B cell (primary cell): ENCODE measurements at regions not wholly inside any gene's neighbourhood (a gene's known extent, or its start where the extent isn't known, plus 50 kb on each side); places are given as distances from the start of the nearest gene placed in this dataset.

ENCODE experiments used
- ATAC-seq: fragments of 200-7000 bp; cut with Tn5 transposase; one replicate; pipeline ENCODE4 v1.10.0; 2021; ENCODE audit warnings: low read depth, mild to moderate bottlenecking, moderate number of reproducible peaks, moderate library complexity
- CTCF ChIA-PET: fragments of 350-600 bp; sonication (Branson Sonifier 250); formaldehyde crosslinking; loops from one replicate; lab custom pipeline; 2021; ENCODE audit warnings: antibody characterized with exemption, inconsistent platforms; lab: Charles Lee
- POLR2A ChIA-PET: fragments of 350-600 bp; sonication (Branson Sonifier 250); formaldehyde crosslinking; loops from one replicate; lab custom pipeline; 2021; ENCODE audit warnings: antibody characterized with exemption; lab: Charles Lee
- DNase-seq: peaks from one replicate; pipeline ENCODE4 v3.0.0; 2013
- H2AFZ ChIP-seq: 2 replicates; pipeline ENCODE4 v1.6.1; 2012; ENCODE audit warnings: mild to moderate bottlenecking, low read depth, low read length; ENCODE audit not compliant: insufficient read depth, poor library complexity, severe bottlenecking
- H3K27ac ChIP-seq, 2 donors: 1 replicate in 1 of 2; 2 replicates in 1 of 2; pipeline ENCODE4 v1.5.1; 2012 to 2013; ENCODE audit warnings: low read length in 2 of 2, mild to moderate bottlenecking in 2 of 2, moderate library complexity in 1 of 2
- H3K27me3 ChIP-seq, 4 experiments: fragments of 200-600 bp in 1 of 4; sonication (generic) in 1 of 4; replicated peaks in 1 of 4; 1 replicate in 2 of 4; 2 replicates in 2 of 4; pipeline versions ENCODE4 v1.6.1 to v1.7.0; 2013 to 2016; ENCODE audit warnings: low read length in 3 of 4, mild to moderate bottlenecking in 2 of 4, mixed read lengths in 1 of 4, moderate library complexity in 1 of 4; ENCODE audit not compliant: insufficient read depth in 4 of 4, control insufficient read depth in 3 of 4; ENCODE audit errors: control extremely low read depth in 1 of 4
- H3K36me3 ChIP-seq, 2 experiments: replicated peaks in 1 of 2; 1 replicate in 1 of 2; 2 replicates in 1 of 2; pipeline versions ENCODE4 v1.6.1 to v1.7.1; 2013; ENCODE audit warnings: low read length in 1 of 2; ENCODE audit not compliant: insufficient read depth in 2 of 2, control insufficient read depth in 1 of 2; ENCODE audit errors: control extremely low read depth in 1 of 2, extremely low read depth in 1 of 2
- H3K4me1 ChIP-seq, 2 donors: fragments of 200-600 bp in 1 of 2; sonication (generic) in 1 of 2; 1 replicate in 1 of 2; 2 replicates in 1 of 2; pipeline versions ENCODE4 v1.5.1 to v1.6.1; 2013 to 2017; ENCODE audit warnings: low read length in 2 of 2; ENCODE audit not compliant: control insufficient read depth in 2 of 2, insufficient read depth in 2 of 2
- H3K4me2 ChIP-seq: replicated peaks from 2 replicates; pipeline ENCODE3; 2012; ENCODE audit warnings: mild to moderate bottlenecking, low read depth, low read length; ENCODE audit not compliant: poor library complexity, severe bottlenecking
- H3K4me3 ChIP-seq, 5 experiments: fragments of 200-600 bp in 1 of 5; sonication (generic) in 1 of 5; 1 replicate in 3 of 5; 2 replicates in 2 of 5; pipeline versions ENCODE4 v1.5.1 to v1.7.0; 2011 to 2016; ENCODE audit warnings: low read length in 4 of 5, mild to moderate bottlenecking in 4 of 5, low read depth in 2 of 5, control low read depth in 1 of 5, moderate library complexity in 1 of 5; ENCODE audit not compliant: insufficient read depth in 1 of 5; ENCODE audit errors: control extremely low read depth in 1 of 5, extremely low read depth in 1 of 5
- H3K79me2 ChIP-seq: fragments of 200-600 bp; sonication (generic); one replicate; pipeline ENCODE4 v1.6.0; 2016; ENCODE audit warnings: low read length; ENCODE audit not compliant: control insufficient read depth, insufficient read depth
- H3K9ac ChIP-seq: fragments of 200-600 bp; sonication (generic); 2 replicates; pipeline ENCODE4 v1.6.1; 2017; ENCODE audit warnings: mild to moderate bottlenecking, low read length, moderate library complexity
- H3K9me3 ChIP-seq, 3 donors: one replicate each; pipeline versions ENCODE4 v1.6.1 to v1.7.1; 2013; ENCODE audit warnings: low read length in 2 of 3; ENCODE audit not compliant: control insufficient read depth in 2 of 3, insufficient read depth in 1 of 3; ENCODE audit errors: control extremely low read depth in 1 of 3
- H4K20me1 ChIP-seq: 2 replicates; pipeline ENCODE4 v1.6.0; 2012; ENCODE audit warnings: mild to moderate bottlenecking, low read length; ENCODE audit not compliant: insufficient read depth, control insufficient read depth, poor library complexity, severe bottlenecking
- H3K27ac Mint-ChIP-seq: one replicate; pipeline ENCODE4 v1.8.0; 2021; ENCODE audit warnings: mixed read lengths
- H3K27me3 Mint-ChIP-seq: one replicate; pipeline ENCODE4 v1.8.0; 2021; ENCODE audit warnings: mixed read lengths
- H3K4me1 Mint-ChIP-seq: one replicate; pipeline ENCODE4 v1.8.0; 2021; ENCODE audit warnings: mixed read lengths
- H3K4me3 Mint-ChIP-seq: one replicate; pipeline ENCODE4 v1.8.0; 2021; ENCODE audit warnings: mixed read lengths
- H3K9me3 Mint-ChIP-seq: one replicate; pipeline ENCODE4 v1.8.0; 2022; ENCODE audit warnings: mixed read lengths; ENCODE audit not compliant: insufficient read depth
- CTCF ChIP-seq: fragments of 200-600 bp; IDR thresholded peaks from one replicate; pipeline ENCODE4 v1.8.0; 2022; ENCODE audit warnings: antibody characterized with exemption, mild to moderate bottlenecking
- EZH2 ChIP-seq: IDR thresholded peaks from 2 replicates; pipeline ENCODE4 v1.6.1; 2012; ENCODE audit warnings: borderline replicate concordance, low read depth, mild to moderate bottlenecking, moderate library complexity, low read length; ENCODE audit not compliant: insufficient read depth, poor library complexity, severe bottlenecking
- WGBS: methylation state at CpG from one replicate; pipeline ENCODE4 v1.1.5; 2013; ENCODE audit warnings: missing lambda C conversion rate; ENCODE audit not compliant: insufficient coverage; 5-methylcytosine and 5-hydroxymethylcytosine counted together
- intact Hi-C: fragments of 100-400 bp; cut with micrococcal nuclease; formaldehyde crosslinking; loops from one replicate; pipeline ENCODE4 v1.10.0; 2022

GRCh38 chr6:76843054-76843822, 620.1 kb downstream of the HTR1B start:
- intact Hi-C loops: no loop called here
- Mint-ChIP-seq H3K27me3 (no peaks in the 10 kb centered on the region), H3K4me3 (no peak overlapping the region), H3K27ac (no peak overlapping the region), H3K4me1 (no peaks in the 10 kb centered on the region), H3K9me3 (peaks cover 5% of the 10 kb centered on the region)
- TF ChIP-seq EZH2 (no peak), CTCF (no peak)
- ATAC-seq: no peak
- CTCF ChIA-PET: no interaction called here
- WGBS: no CpG with 5 or more reads among the region's 1 CpG
- Histone ChIP-seq H3K27me3 (no peaks in the 10 kb centered on the region), H3K9me3 (no peaks in the 10 kb centered on the region), H3K9ac (no peak overlapping the region), H2AFZ (no peak overlapping the region), H3K4me1 (no peaks in the 10 kb centered on the region), H3K4me3 (no peak overlapping the region), H3K4me2 (no peak overlapping the region), H3K27ac (no peak overlapping the region), H3K36me3 (no peaks in the 10 kb centered on the region), H4K20me1 (no peaks in the 10 kb centered on the region), H3K79me2 (no peaks in the 10 kb centered on the region)
- no peak for DNase-seq
- POLR2A ChIA-PET: no interaction called here

GRCh38 chr6:76840865-76841264, 622.4 kb downstream of the HTR1B start:
- Histone ChIP-seq H3K4me1 (no peaks in the 10 kb centered on the region), H3K4me3 (no peak overlapping the region), H3K36me3 (no peaks in the 10 kb centered on the region), H3K9me3 (no peaks in the 10 kb centered on the region), H3K79me2 (no peaks in the 10 kb centered on the region), H2AFZ (no peak overlapping the region), H3K4me2 (no peak overlapping the region), H4K20me1 (no peaks in the 10 kb centered on the region), H3K9ac (no peak overlapping the region), H3K27me3 (no peaks in the 10 kb centered on the region), H3K27ac (no peak overlapping the region)
- ATAC-seq: no peak
- no peak overlapping the region for H3K27ac Mint-ChIP-seq
- WGBS: no CpG with 5 or more reads among the region's 3 CpGs
- no peak overlapping the region for H3K4me3 Mint-ChIP-seq
- peaks cover 5% of the 10 kb centered on the region for H3K9me3 Mint-ChIP-seq
- ChIA-PET POLR2A (no interaction called here), CTCF (no interaction called here)
- TF ChIP-seq EZH2: no peak
- TF ChIP-seq CTCF: no peak
- H3K4me1 Mint-ChIP-seq: no peaks in the 10 kb centered on the region
- no peaks in the 10 kb centered on the region for H3K27me3 Mint-ChIP-seq
- no peak for DNase-seq
- intact Hi-C loops: no loop called here
